SK-N-SH (cell line): ENCODE measurements at regions not wholly inside any gene's neighbourhood (a gene's known extent, or its start where the extent isn't known, plus 50 kb on each side); places are given as distances from the start of the nearest gene placed in this dataset.
A peak's percentile ranks its signal among the peaks of the same experiment; 100 is the strongest.

Experiments used
- CTCF ChIA-PET: fragments of 300-600, 350-600 bp; formaldehyde crosslinking; extraction: SDS; loops from one replicate; lab custom pipeline; 2021; lab: Yijun Ruan, JAX
- POLR2A ChIA-PET: fragments of 350-600 bp; sonication (Branson Sonifier 250); formaldehyde crosslinking; extraction: SDS; loops from one replicate; lab custom pipeline; 2020; ENCODE audit warnings: antibody characterized with exemption, inconsistent platforms; lab: Yijun Ruan, JAX
- DNase-seq: peaks from one replicate; pipeline ENCODE4 v3.0.0; 2012
- H2AFZ ChIP-seq: fragments of 200-600 bp; sonication (generic); 2 replicates; pipeline ENCODE4 v1.8.1; 2016; ENCODE audit warnings: antibody characterized with exemption, mild to moderate bottlenecking, low read depth
- H3F3A ChIP-seq: fragments of 200-600 bp; sonication (generic); replicated peaks from 2 replicates; pipeline ENCODE3; 2016; ENCODE audit warnings: antibody characterized with exemption, mild to moderate bottlenecking; ENCODE audit not compliant: insufficient read depth
- H3K27ac ChIP-seq, 2 experiments: fragments of 200-500 bp in 1 of 2; fragments of 200-600 bp in 1 of 2; sonication (Bioruptor generic) in 1 of 2; sonication (generic), shearing (Covaris generic) in 1 of 2; 2 replicates each; pipeline versions ENCODE4 v1.5.1 to v1.6.1; 2014 to 2016; ENCODE audit warnings: low read depth in 2 of 2, inconsistent platforms in 1 of 2, low read length in 1 of 2, mild to moderate bottlenecking in 1 of 2, mixed read lengths in 1 of 2
- H3K27me3 ChIP-seq: fragments of 200-600 bp; sonication (generic), shearing (Covaris generic); 2 replicates; pipeline ENCODE4 v1.6.1; 2016; ENCODE audit warnings: mixed run types; ENCODE audit not compliant: insufficient read depth
- H3K36me3 ChIP-seq, 2 experiments: fragments of 200-500 bp in 1 of 2; fragments of 200-600 bp in 1 of 2; sonication (Bioruptor generic) in 1 of 2; sonication (generic) in 1 of 2; replicated peaks in 1 of 2; 2 replicates each; pipeline versions ENCODE3 to v1.5.1; 2014 to 2016; ENCODE audit warnings: low read length in 1 of 2, mild to moderate bottlenecking in 1 of 2; ENCODE audit not compliant: insufficient read depth in 2 of 2, control insufficient read depth in 1 of 2
- H3K4me1 ChIP-seq, 2 experiments: fragments of 200-500 bp in 1 of 2; fragments of 200-600 bp in 1 of 2; sonication (Bioruptor generic) in 1 of 2; sonication (generic), shearing (Covaris generic) in 1 of 2; 2 replicates each; pipeline versions ENCODE4 v1.5.1 to v1.6.1; 2014 to 2016; ENCODE audit warnings: low read depth in 1 of 2, low read length in 1 of 2, mixed run types in 1 of 2; ENCODE audit not compliant: insufficient read depth in 2 of 2, control insufficient read depth in 1 of 2
- H3K4me2 ChIP-seq: fragments of 200-600 bp; sonication (generic), shearing (Covaris generic); 2 replicates; pipeline ENCODE4 v1.6.1; 2017; ENCODE audit warnings: mixed run types
- H3K4me3 ChIP-seq, 2 experiments: fragments of 200-500 bp in 1 of 2; fragments of 200-600 bp in 1 of 2; sonication (Bioruptor generic) in 1 of 2; sonication (generic), shearing (Covaris generic) in 1 of 2; 2 replicates each; pipeline versions ENCODE4 v1.5.1 to v1.8.1; 2014 to 2016; ENCODE audit warnings: low read depth in 2 of 2, inconsistent platforms in 1 of 2, low read length in 1 of 2, mild to moderate bottlenecking in 1 of 2, mixed read lengths in 1 of 2, moderate library complexity in 1 of 2
- H3K79me2 ChIP-seq: fragments of 200-600 bp; sonication (generic); 2 replicates; pipeline ENCODE4 v1.8.1; 2017; ENCODE audit warnings: mild to moderate bottlenecking; ENCODE audit not compliant: insufficient read depth
- H3K9ac ChIP-seq: fragments of 200-600 bp; sonication (generic); 2 replicates; pipeline ENCODE4 v1.6.1; 2017; ENCODE audit warnings: mixed run types
- H3K9me2 ChIP-seq: fragments of 200-600 bp; sonication (generic); 2 replicates; pipeline ENCODE4 v1.6.1; 2017; ENCODE audit warnings: mixed run types
- H3K9me3 ChIP-seq: fragments of 200-600 bp; sonication (generic); 2 replicates; pipeline ENCODE4 v1.6.1; 2017; ENCODE audit warnings: mixed run types, mild to moderate bottlenecking, moderate library complexity
- H4K20me1 ChIP-seq: fragments of 200-600 bp; sonication (generic); 2 replicates; pipeline ENCODE4 v1.6.1; 2017; ENCODE audit warnings: mild to moderate bottlenecking, mixed run types; ENCODE audit not compliant: insufficient read depth
- ELF1 ChIP-seq: IDR thresholded peaks from 2 replicates; pipeline ENCODE4 v1.4.0; 2012
- FOSL2 ChIP-seq: IDR thresholded peaks from 2 replicates; pipeline ENCODE4 v1.4.0; 2012; ENCODE audit warnings: low read depth, mild to moderate bottlenecking, moderate library complexity, borderline replicate concordance
- FOXJ3 ChIP-seq: sonication (generic); formaldehyde crosslinking; IDR thresholded peaks from 2 replicates; pipeline ENCODE4 v1.5.1; 2020; ENCODE audit warnings: mild to moderate bottlenecking, missing genetic modification reagents
- FOXM1 ChIP-seq: IDR thresholded peaks from 2 replicates; pipeline ENCODE4 v1.4.0; 2012; ENCODE audit warnings: low read depth, mild to moderate bottlenecking
- GABPA ChIP-seq: IDR thresholded peaks from 2 replicates; pipeline ENCODE4 v1.4.0; 2012; ENCODE audit warnings: low read depth, mild to moderate bottlenecking
- GATA2 ChIP-seq: sonication (generic); formaldehyde crosslinking; IDR thresholded peaks from 2 replicates; pipeline ENCODE4 v1.5.0; 2020; ENCODE audit warnings: mild to moderate bottlenecking, missing genetic modification reagents
- IRF3 ChIP-seq: fragments of 150-350 bp; IDR thresholded peaks from 2 replicates; pipeline ENCODE4 v1.6.1; 2016; ENCODE audit warnings: mild to moderate bottlenecking, low read depth, low read length
- MEF2A ChIP-seq: IDR thresholded peaks from 2 replicates; pipeline ENCODE4 v1.4.0; 2012; ENCODE audit warnings: low read depth, borderline replicate concordance
- MXI1 ChIP-seq: IDR thresholded peaks from 2 replicates; pipeline ENCODE4 v1.6.1; 2012; ENCODE audit warnings: mild to moderate bottlenecking, low read depth, low read length, improper control_type of control experiment
- POLR2AphosphoS5 ChIP-seq: IDR thresholded peaks from 2 replicates; pipeline ENCODE4 v1.6.1; 2012; ENCODE audit warnings: low read depth, low read length
- RAD21 ChIP-seq: IDR thresholded peaks from 2 replicates; pipeline ENCODE4 v1.6.1; 2012; ENCODE audit warnings: mild to moderate bottlenecking, low read length
- REST ChIP-seq: IDR thresholded peaks from 2 replicates; pipeline ENCODE4 v1.6.1; 2012; ENCODE audit warnings: mild to moderate bottlenecking, low read depth, low read length, moderate library complexity
- RFX5 ChIP-seq: IDR thresholded peaks from 2 replicates; pipeline ENCODE4 v1.6.1; 2012; ENCODE audit warnings: mild to moderate bottlenecking, improper control_type of control experiment, low read length
- RXRA ChIP-seq: IDR thresholded peaks from 2 replicates; pipeline ENCODE4 v1.4.0; 2012; ENCODE audit warnings: low read depth, mild to moderate bottlenecking, borderline replicate concordance
- SIN3A ChIP-seq: IDR thresholded peaks from 2 replicates; pipeline ENCODE4 v1.6.1; 2012; ENCODE audit warnings: low read depth, mild to moderate bottlenecking, low read length, moderate library complexity, borderline replicate concordance
- SMC3 ChIP-seq: IDR thresholded peaks from 2 replicates; pipeline ENCODE4 v1.6.1; 2012; ENCODE audit warnings: low read depth, low read length, improper control_type of control experiment
- TAF1 ChIP-seq: IDR thresholded peaks from 2 replicates; pipeline ENCODE4 v1.6.1; 2012; ENCODE audit warnings: low read depth, mild to moderate bottlenecking, low read length, moderate library complexity, borderline replicate concordance
- USF1 ChIP-seq: IDR thresholded peaks from 2 replicates; pipeline ENCODE4 v1.4.0; 2012; ENCODE audit warnings: low read depth, borderline replicate concordance
- TF ChIP-seq, protein P1 (sequence below): IDR thresholded peaks from 2 replicates; pipeline ENCODE4; 2012
- TF ChIP-seq, protein P2 (sequence below): IDR thresholded peaks from 2 replicates; pipeline ENCODE4 v1.4.0; 2012; ENCODE audit warnings: low read depth

GRCh38 chr4:33883111-33883510, 2361.2 kb downstream of the ARAP2 start:
- H3K4me2 ChIP-seq, result 0 out of 2 replicates have a peak overlapping the region, but pooled peaks have one; percentile 15
- no peak overlapping the region for H3K4me3 ChIP-seq
- ChIA-PET CTCF (interaction anchor here (0.6 to 1.0 kb wide), 2 partner anchors 27 to 91 kb away, joined by 5 read pairs; no protein-coding TSS in a partner anchor), POLR2A (no interaction called here)
- no peaks in the 10 kb centered on the region for H3K9me2 ChIP-seq
- no peaks in the 10 kb centered on the region for H3K9me3 ChIP-seq
- H4K20me1 ChIP-seq, result no peaks in the 10 kb centered on the region
- H3K27me3 ChIP-seq, result no peaks in the 10 kb centered on the region
- no peak overlapping the region for H3K9ac ChIP-seq
- H3F3A ChIP-seq, result no peaks in the 10 kb centered on the region
- DNase-seq, result no peak
- no peaks in the 10 kb centered on the region for H3K79me2 ChIP-seq
- peak overlapping the region in 1 of 2 experiments; percentile 38; a peak in 1 of 4 replicates for H3K27ac ChIP-seq
- H2AFZ ChIP-seq, result no peak overlapping the region
- no peaks in the 10 kb centered on the region for H3K36me3 ChIP-seq
- no peak for TF ChIP-seq SMC3
- TF ChIP-seq FOSL2, result no peak
- TF ChIP-seq RXRA, result no peak
- TF ChIP-seq USF1, result no peak
- no peak for TF ChIP-seq SIN3A
- no peak for TF ChIP-seq POLR2AphosphoS5
- TF ChIP-seq RAD21, result no peak
- TF ChIP-seq TAF1, result no peak
- TF ChIP-seq FOXM1, result no peak
- TF ChIP-seq MEF2A, result no peak
- TF ChIP-seq FOXJ3 (CRISPR knock-in tag), result no peak
- no peak for TF ChIP-seq REST
- no peak for TF ChIP-seq MXI1
- no peak for TF ChIP-seq GABPA
- no peak for TF ChIP-seq ELF1
- TF ChIP-seq, protein P1, sequence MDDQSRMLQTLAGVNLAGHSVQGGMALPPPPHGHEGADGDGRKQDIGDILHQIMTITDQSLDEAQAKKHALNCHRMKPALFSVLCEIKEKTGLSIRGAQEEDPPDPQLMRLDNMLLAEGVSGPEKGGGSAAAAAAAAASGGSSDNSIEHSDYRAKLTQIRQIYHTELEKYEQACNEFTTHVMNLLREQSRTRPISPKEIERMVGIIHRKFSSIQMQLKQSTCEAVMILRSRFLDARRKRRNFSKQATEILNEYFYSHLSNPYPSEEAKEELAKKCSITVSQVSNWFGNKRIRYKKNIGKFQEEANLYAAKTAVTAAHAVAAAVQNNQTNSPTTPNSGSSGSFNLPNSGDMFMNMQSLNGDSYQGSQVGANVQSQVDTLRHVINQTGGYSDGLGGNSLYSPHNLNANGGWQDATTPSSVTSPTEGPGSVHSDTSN, result no peak
- TF ChIP-seq GATA2, result no peak
- no peak for TF ChIP-seq RFX5
- no peak for TF ChIP-seq IRF3
- TF ChIP-seq, protein P2, sequence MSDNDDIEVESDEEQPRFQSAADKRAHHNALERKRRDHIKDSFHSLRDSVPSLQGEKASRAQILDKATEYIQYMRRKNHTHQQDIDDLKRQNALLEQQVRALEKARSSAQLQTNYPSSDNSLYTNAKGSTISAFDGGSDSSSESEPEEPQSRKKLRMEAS, result no peak
- H3K4me1 ChIP-seq, result peaks cover 0 to 5% of the 10 kb centered on the region in 2 experiments; a peak in 2 of 4 replicates
